MM.1S (cell line): ENCODE measurements at regions not wholly inside any gene's neighbourhood (a gene's known extent, or its start where the extent isn't known, plus 50 kb on each side); places are given as distances from the start of the nearest gene placed in this dataset.

Source experiments
- DNase-seq: peaks from one replicate; pipeline ENCODE4 v3.0.0-alpha.2; 2015
- H2AFZ ChIP-seq: fragments of 300-600 bp; sonication (generic); 2 replicates; pipeline ENCODE4 v1.6.0; 2016; ENCODE audit warnings: antibody characterized with exemption, low read length
- H3F3A ChIP-seq: fragments of 300-600 bp; sonication (generic); 2 replicates; pipeline ENCODE4 v1.6.1; 2016; ENCODE audit warnings: mild to moderate bottlenecking, antibody characterized with exemption, low read length, moderate library complexity, mixed read lengths; ENCODE audit not compliant: insufficient read depth
- H3K27ac ChIP-seq: fragments of 300-600 bp; sonication (generic); 2 replicates; pipeline ENCODE4 v1.5.1; 2016; ENCODE audit warnings: mild to moderate bottlenecking, low read length
- H3K27me3 ChIP-seq: fragments of 300-600 bp; sonication (generic); replicated peaks from 2 replicates; pipeline ENCODE4 v1.6.0; 2016; ENCODE audit warnings: low read length; ENCODE audit not compliant: insufficient read depth
- H3K36me3 ChIP-seq: fragments of 300-600 bp; sonication (generic); replicated peaks from 2 replicates; pipeline ENCODE4 v1.6.1; 2016; ENCODE audit warnings: mild to moderate bottlenecking, low read length, mixed read lengths; ENCODE audit not compliant: insufficient read depth
- H3K4me1 ChIP-seq: fragments of 300-600 bp; sonication (generic); 2 replicates; pipeline ENCODE4 v1.6.1; 2016; ENCODE audit warnings: low read length, mixed read lengths
- H3K4me2 ChIP-seq: fragments of 300-600 bp; sonication (generic); 2 replicates; pipeline ENCODE4 v1.6.0; 2016; ENCODE audit warnings: low read depth, low read length
- H3K4me3 ChIP-seq: fragments of 300-600 bp; sonication (generic); 2 replicates; pipeline ENCODE4 v1.5.1; 2016; ENCODE audit warnings: low read length, mixed read lengths
- H3K79me2 ChIP-seq: fragments of 300-600 bp; sonication (generic); 2 replicates; pipeline ENCODE4 v1.6.1; 2016; ENCODE audit warnings: mixed run types, low read length, mixed read lengths
- H3K9ac ChIP-seq: fragments of 300-600 bp; sonication (generic); 2 replicates; pipeline ENCODE4 v1.6.1; 2016; ENCODE audit warnings: low read length, mixed read lengths
- H3K9me2 ChIP-seq: fragments of 300-600 bp; sonication (generic); replicated peaks from 2 replicates; pipeline ENCODE4 v1.6.1; 2016; ENCODE audit warnings: mild to moderate bottlenecking, low read length, mixed read lengths; ENCODE audit not compliant: insufficient read depth
- H3K9me3 ChIP-seq: fragments of 300-600 bp; sonication (generic); replicated peaks from 2 replicates; pipeline ENCODE4 v1.6.1; 2016; ENCODE audit warnings: mild to moderate bottlenecking, low read length, mixed read lengths; ENCODE audit not compliant: insufficient read depth
- H4K20me1 ChIP-seq: fragments of 300-600 bp; sonication (generic); 2 replicates; pipeline ENCODE4 v1.6.1; 2016; ENCODE audit warnings: mild to moderate bottlenecking, low read length, moderate library complexity, mixed read lengths; ENCODE audit not compliant: insufficient read depth
- CTCF ChIP-seq: fragments of 300-600 bp; sonication (generic); IDR thresholded peaks from 2 replicates; pipeline ENCODE4 v1.5.1; 2016; ENCODE audit warnings: antibody characterized with exemption, low read length, mixed read lengths
- EZH2 ChIP-seq: fragments of 300-600 bp; sonication (generic); optimal IDR thresholded peaks from 2 replicates; pipeline ENCODE3; 2017; ENCODE audit warnings: low read depth, mild to moderate bottlenecking, antibody characterized with exemption, low read length, mixed read lengths
- EZH2phosphoT487 ChIP-seq: fragments of 300-600 bp; sonication (generic); IDR thresholded peaks from 2 replicates; pipeline ENCODE4 v1.6.1; 2018; ENCODE audit warnings: antibody characterized with exemption, low read length

- H2AFZ ChIP-seq: no peak overlapping the region
- H3F3A ChIP-seq: no peaks in the 10 kb centered on the region
- no peak overlapping the region for H3K4me2 ChIP-seq
- no peak for DNase-seq
- TF ChIP-seq EZH2phosphoT487: no peak
- no peak for TF ChIP-seq CTCF
- no peak for TF ChIP-seq EZH2
- H3K9ac ChIP-seq: no peak overlapping the region
- H4K20me1 ChIP-seq: no peaks in the 10 kb centered on the region
- no peaks in the 10 kb centered on the region for H3K4me1 ChIP-seq
- H3K36me3 ChIP-seq: no peaks in the 10 kb centered on the region
- no peaks in the 10 kb centered on the region for H3K9me2 ChIP-seq
- H3K9me3 ChIP-seq: no peaks in the 10 kb centered on the region
- no peak overlapping the region for H3K4me3 ChIP-seq
- H3K27me3 ChIP-seq: no peaks in the 10 kb centered on the region
- H3K27ac ChIP-seq: no peak overlapping the region
- no peaks in the 10 kb centered on the region for H3K79me2 ChIP-seq
Observed at GRCh38 chr18:59052965-59053820, 86.5 kb upstream of the SEC11C start.

- no peaks in the 10 kb centered on the region for H3K79me2 ChIP-seq
- H2AFZ ChIP-seq: no peak overlapping the region
- no peaks in the 10 kb centered on the region for H3K36me3 ChIP-seq
- H3K9ac ChIP-seq: no peak overlapping the region
- TF ChIP-seq EZH2 (no peak), CTCF (no peak), EZH2phosphoT487 (no peak)
- no peak overlapping the region for H3K4me3 ChIP-seq
- H3K27ac ChIP-seq: no peak overlapping the region
- no peaks in the 10 kb centered on the region for H3K27me3 ChIP-seq
- H3K4me1 ChIP-seq: no peaks in the 10 kb centered on the region
- H4K20me1 ChIP-seq: no peaks in the 10 kb centered on the region
- no peaks in the 10 kb centered on the region for H3K9me2 ChIP-seq
- H3K9me3 ChIP-seq: no peaks in the 10 kb centered on the region
- no peak overlapping the region for H3K4me2 ChIP-seq
- no peaks in the 10 kb centered on the region for H3F3A ChIP-seq
- DNase-seq: no peak
Observed at GRCh38 chr18:59054496-59055287, 85.0 kb upstream of the SEC11C start.

- no peak overlapping the region for H3K4me3 ChIP-seq
- no peaks in the 10 kb centered on the region for H3F3A ChIP-seq
- H3K79me2 ChIP-seq: no peaks in the 10 kb centered on the region
- H3K36me3 ChIP-seq: no peaks in the 10 kb centered on the region
- no peak for DNase-seq
- no peak overlapping the region for H3K9ac ChIP-seq
- H3K4me2 ChIP-seq: no peak overlapping the region
- H3K9me3 ChIP-seq: no peaks in the 10 kb centered on the region
- TF ChIP-seq CTCF: no peak
- TF ChIP-seq EZH2: no peak
- no peak for TF ChIP-seq EZH2phosphoT487
- H2AFZ ChIP-seq: no peak overlapping the region
- H3K9me2 ChIP-seq: no peaks in the 10 kb centered on the region
- H3K27me3 ChIP-seq: no peaks in the 10 kb centered on the region
- H3K4me1 ChIP-seq: no peaks in the 10 kb centered on the region
- no peak overlapping the region for H3K27ac ChIP-seq
- no peaks in the 10 kb centered on the region for H4K20me1 ChIP-seq
Observed at GRCh38 chr18:59055345-59056032, 84.2 kb upstream of the SEC11C start.
